ENCODE measurements at regions not wholly inside any gene's neighbourhood (a gene's known extent, or its start where the extent isn't known, plus 50 kb on each side); places are given as distances from the start of the nearest gene placed in this dataset.

DNA sequence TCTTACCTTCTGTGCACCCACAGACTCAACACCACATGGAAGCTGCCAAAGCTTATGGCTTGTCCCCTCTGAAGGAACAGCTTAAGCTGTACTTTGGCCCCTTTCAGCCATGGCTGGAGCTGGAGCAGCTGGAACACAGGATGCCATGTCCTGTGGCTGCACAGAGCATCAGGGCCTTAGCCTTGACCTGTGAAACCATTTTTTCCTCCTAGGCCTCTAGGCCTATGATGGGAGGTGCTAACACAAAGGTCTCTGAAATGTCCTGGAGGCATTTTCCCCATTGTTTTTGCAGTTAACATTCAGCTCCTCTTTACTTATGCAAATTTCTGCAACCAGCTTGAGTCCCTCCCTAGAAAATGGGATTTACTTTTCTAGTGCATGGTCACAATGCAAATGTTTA, 461.4 kb upstream of the TYRP1 start:
- Histone ChIP-seq H3K9me3 (ENCODE audit: insufficient read depth, low read depth) (no peaks in the 10 kb centered on the region), H3K27me3 (ENCODE audit: insufficient read depth, low read depth) (no peaks in the 10 kb centered on the region), H3K4me3 (no peak overlapping the region), H4K20me1 (ENCODE audit: insufficient read depth) (no peaks in the 10 kb centered on the region), H2AFZ (no peak overlapping the region), H3K79me2 (ENCODE audit: low read depth) (no peaks in the 10 kb centered on the region), H3K9me2 (ENCODE audit: insufficient read depth) (no peaks in the 10 kb centered on the region), H3K36me3 (ENCODE audit: low read depth) (no peaks in the 10 kb centered on the region), H3K4me2 (no peak overlapping the region), H3F3A (ENCODE audit: insufficient read depth, low read depth) (no peaks in the 10 kb centered on the region), H3K4me1 (replicated peaks; ENCODE audit: insufficient read depth) (no peaks in the 10 kb centered on the region), H3K27ac (no peak overlapping the region)
- no peak for DNase-seq
- ChIA-PET CTCF (no interaction called here), POLR2A (ENCODE audit: unreplicated experiment) (no interaction called here)
- TF ChIP-seq, protein P1, sequence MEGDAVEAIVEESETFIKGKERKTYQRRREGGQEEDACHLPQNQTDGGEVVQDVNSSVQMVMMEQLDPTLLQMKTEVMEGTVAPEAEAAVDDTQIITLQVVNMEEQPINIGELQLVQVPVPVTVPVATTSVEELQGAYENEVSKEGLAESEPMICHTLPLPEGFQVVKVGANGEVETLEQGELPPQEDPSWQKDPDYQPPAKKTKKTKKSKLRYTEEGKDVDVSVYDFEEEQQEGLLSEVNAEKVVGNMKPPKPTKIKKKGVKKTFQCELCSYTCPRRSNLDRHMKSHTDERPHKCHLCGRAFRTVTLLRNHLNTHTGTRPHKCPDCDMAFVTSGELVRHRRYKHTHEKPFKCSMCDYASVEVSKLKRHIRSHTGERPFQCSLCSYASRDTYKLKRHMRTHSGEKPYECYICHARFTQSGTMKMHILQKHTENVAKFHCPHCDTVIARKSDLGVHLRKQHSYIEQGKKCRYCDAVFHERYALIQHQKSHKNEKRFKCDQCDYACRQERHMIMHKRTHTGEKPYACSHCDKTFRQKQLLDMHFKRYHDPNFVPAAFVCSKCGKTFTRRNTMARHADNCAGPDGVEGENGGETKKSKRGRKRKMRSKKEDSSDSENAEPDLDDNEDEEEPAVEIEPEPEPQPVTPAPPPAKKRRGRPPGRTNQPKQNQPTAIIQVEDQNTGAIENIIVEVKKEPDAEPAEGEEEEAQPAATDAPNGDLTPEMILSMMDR (conservative IDR thresholded peaks at IDR 0.05): no peak
- TF ChIP-seq EZH2 (IDR thresholded peaks at IDR 0.05; ENCODE audit: low read depth): no peak
- intact Hi-C loops (cut with micrococcal nuclease; ENCODE audit: unreplicated experiment): no loop called here
- no TSS peak for BruUV-seq (replicated peaks)

DNA sequence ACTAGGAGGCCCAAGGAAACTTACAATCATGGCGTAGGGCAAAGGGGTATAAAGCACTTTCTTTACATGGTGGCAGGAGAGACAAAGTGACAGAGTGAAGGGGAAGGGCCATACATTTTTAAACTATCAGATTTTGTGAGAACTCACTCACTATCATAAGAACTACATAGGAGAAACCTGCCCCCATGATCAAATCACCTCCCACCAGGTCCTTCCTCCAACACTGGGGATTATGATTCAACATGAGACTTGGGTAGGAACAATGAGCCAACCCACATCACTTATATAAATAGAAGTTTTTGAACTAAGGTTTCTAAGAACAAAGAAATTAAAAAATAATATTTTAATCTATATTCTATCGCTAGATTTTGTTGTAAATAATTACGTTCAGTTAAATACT, 460.3 kb upstream of the TYRP1 start:
- H3K4me1 ChIP-seq (replicated peaks; ENCODE audit: insufficient read depth): no peaks in the 10 kb centered on the region
- H3K9me3 ChIP-seq (ENCODE audit: insufficient read depth, low read depth): no peaks in the 10 kb centered on the region
- H3K79me2 ChIP-seq (ENCODE audit: low read depth): no peaks in the 10 kb centered on the region
- TF ChIP-seq EZH2 (IDR thresholded peaks at IDR 0.05; ENCODE audit: low read depth): no peak
- TF ChIP-seq, protein P1 (conservative IDR thresholded peaks at IDR 0.05): no peak
- H4K20me1 ChIP-seq (ENCODE audit: insufficient read depth): no peaks in the 10 kb centered on the region
- no peaks in the 10 kb centered on the region for H3K36me3 ChIP-seq (ENCODE audit: low read depth)
- no peak overlapping the region for H3K4me2 ChIP-seq
- H2AFZ ChIP-seq: no peak overlapping the region
- no peaks in the 10 kb centered on the region for H3K9me2 ChIP-seq (ENCODE audit: insufficient read depth)
- ChIA-PET CTCF (no interaction called here), POLR2A (ENCODE audit: unreplicated experiment) (no interaction called here)
- intact Hi-C loops (cut with micrococcal nuclease; ENCODE audit: unreplicated experiment): no loop called here
- H3F3A ChIP-seq (ENCODE audit: insufficient read depth, low read depth): no peaks in the 10 kb centered on the region
- H3K27ac ChIP-seq: no peak overlapping the region
- no TSS peak for BruUV-seq (replicated peaks)
- H3K27me3 ChIP-seq (ENCODE audit: insufficient read depth, low read depth): no peaks in the 10 kb centered on the region
- no peak for DNase-seq
- no peak overlapping the region for H3K4me3 ChIP-seq

DNA sequence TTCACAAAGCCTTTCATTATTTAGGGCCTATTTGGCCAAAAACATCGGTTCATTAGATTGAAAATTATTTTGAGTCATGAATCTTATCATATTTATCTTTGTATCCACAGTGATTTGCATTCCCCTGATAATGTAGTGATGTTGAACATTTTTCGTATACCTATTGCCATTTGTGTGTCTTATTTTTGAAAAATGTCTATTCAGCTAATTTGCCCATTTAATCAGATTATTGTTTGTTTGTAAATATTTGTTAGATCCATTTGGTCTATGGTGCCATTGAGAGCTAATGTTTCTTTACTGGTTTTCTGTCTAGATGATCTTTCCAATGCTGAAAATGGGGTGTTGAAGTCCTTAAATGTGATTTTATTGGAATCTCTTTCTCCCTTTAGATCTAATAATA, 439.2 kb upstream of the TYRP1 start:
- no peaks in the 10 kb centered on the region for H3K4me1 ChIP-seq (replicated peaks; ENCODE audit: insufficient read depth)
- no peaks in the 10 kb centered on the region for H3K9me2 ChIP-seq (ENCODE audit: insufficient read depth)
- intact Hi-C loops (cut with micrococcal nuclease; ENCODE audit: unreplicated experiment): no loop called here
- POLR2A ChIA-PET (ENCODE audit: unreplicated experiment): no interaction called here
- DNase-seq: no peak
- no peaks in the 10 kb centered on the region for H3K36me3 ChIP-seq (ENCODE audit: low read depth)
- TF ChIP-seq, protein P1 (conservative IDR thresholded peaks at IDR 0.05): no peak
- TF ChIP-seq EZH2 (IDR thresholded peaks at IDR 0.05; ENCODE audit: low read depth): no peak
- no peaks in the 10 kb centered on the region for H3K27me3 ChIP-seq (ENCODE audit: insufficient read depth, low read depth)
- BruUV-seq (replicated peaks): no TSS peak
- no peak overlapping the region for H3K4me2 ChIP-seq
- no peak overlapping the region for H3K27ac ChIP-seq
- H3K9me3 ChIP-seq (ENCODE audit: insufficient read depth, low read depth): no peaks in the 10 kb centered on the region
- H2AFZ ChIP-seq: no peak overlapping the region
- CTCF ChIA-PET: no interaction called here
- H3K4me3 ChIP-seq: no peak overlapping the region
- no peaks in the 10 kb centered on the region for H3K79me2 ChIP-seq (ENCODE audit: low read depth)
- H3F3A ChIP-seq (ENCODE audit: insufficient read depth, low read depth): no peaks in the 10 kb centered on the region
- H4K20me1 ChIP-seq (ENCODE audit: insufficient read depth): no peaks in the 10 kb centered on the region

All from PC-9 (cell line).